Progenitor cell of endocrine pancreas (in vitro differentiated cells): ENCODE measurements at regions not wholly inside any gene's neighbourhood (a gene's known extent, or its start where the extent isn't known, plus 50 kb on each side); places are given as distances from the start of the nearest gene placed in this dataset.

Source experiments
- DNase-seq: peaks from one replicate; pipeline ENCODE4 v3.0.0; 2021; ENCODE audit warnings: low spot score; ENCODE audit not compliant: unreplicated experiment
- H3K27ac Mint-ChIP-seq: 2 replicates; pipeline ENCODE4 v1.8.0; 2021; ENCODE audit warnings: mild to moderate bottlenecking, moderate library complexity, mixed read lengths
- H3K27me3 Mint-ChIP-seq: 2 replicates; pipeline ENCODE4 v1.8.0; 2021; ENCODE audit warnings: mixed read lengths
- H3K36me3 Mint-ChIP-seq: 2 replicates; pipeline ENCODE4 v1.8.0; 2022; ENCODE audit warnings: mixed read lengths; ENCODE audit not compliant: insufficient read depth
- H3K4me1 Mint-ChIP-seq: 2 replicates; pipeline ENCODE4 v1.8.0; 2021; ENCODE audit warnings: low read depth, mixed read lengths
- H3K4me3 Mint-ChIP-seq: 2 replicates; pipeline ENCODE4 v1.8.0; 2021; ENCODE audit warnings: low read depth, mild to moderate bottlenecking, moderate library complexity, mixed read lengths
- H3K9me3 Mint-ChIP-seq: 2 replicates; pipeline ENCODE4 v1.8.0; 2021; ENCODE audit warnings: low read depth, mixed read lengths
- CTCF ChIP-seq: fragments of 200-600 bp; sonication (generic); IDR thresholded peaks from one replicate; pipeline ENCODE4 v1.5.0; 2021; ENCODE audit warnings: antibody characterized with exemption, mild to moderate bottlenecking; ENCODE audit not compliant: unreplicated experiment

GRCh38 chr6:169155481-169155880 lies 98.2 kb downstream of the THBS2 start:
- Mint-ChIP-seq H3K27me3 (peaks cover 9% of the 10 kb centered on the region), H3K36me3 (no peaks in the 10 kb centered on the region), H3K4me1 (no peaks in the 10 kb centered on the region), H3K27ac (no peak overlapping the region), H3K4me3 (no peak overlapping the region), H3K9me3 (peaks cover 6% of the 10 kb centered on the region)
- TF ChIP-seq CTCF, result no peak
- DNase-seq, result no peak

GRCh38 chr6:169153401-169153800 lies 100.2 kb downstream of the THBS2 start:
- H3K27me3 Mint-ChIP-seq, result peaks cover 9% of the 10 kb centered on the region
- TF ChIP-seq CTCF, result no peak
- no peaks in the 10 kb centered on the region for H3K4me1 Mint-ChIP-seq
- H3K4me3 Mint-ChIP-seq, result no peak overlapping the region
- peaks cover 2% of the 10 kb centered on the region for H3K36me3 Mint-ChIP-seq
- no peak overlapping the region for H3K27ac Mint-ChIP-seq
- no peak for DNase-seq
- peaks cover 21% of the 10 kb centered on the region for H3K9me3 Mint-ChIP-seq

DNA sequence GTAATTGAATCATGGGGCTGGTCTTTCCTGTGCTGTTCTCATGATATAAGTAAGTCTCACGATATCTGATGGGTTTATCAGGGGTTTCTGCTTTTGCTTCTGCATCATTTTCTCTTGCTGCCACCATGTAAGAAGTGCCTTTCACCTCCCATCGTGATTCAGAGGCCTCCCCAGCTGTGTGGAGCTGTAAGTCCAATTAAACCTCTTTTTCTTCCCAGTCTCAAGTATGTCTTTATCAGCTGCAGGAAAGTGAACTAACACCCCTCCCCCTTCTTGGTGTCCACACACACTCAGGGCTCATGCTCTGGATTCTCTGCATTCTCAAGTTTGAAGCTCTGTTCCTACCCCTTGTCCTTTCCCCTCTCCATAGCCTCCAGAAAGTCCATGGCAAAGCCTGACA lies 107.1 kb downstream of the THBS2 start:
- Mint-ChIP-seq H3K4me3 (no peak overlapping the region), H3K27me3 (peaks cover 7% of the 10 kb centered on the region), H3K4me1 (no peaks in the 10 kb centered on the region), H3K27ac (no peak overlapping the region), H3K36me3 (peaks cover 2% of the 10 kb centered on the region), H3K9me3 (peaks cover 24% of the 10 kb centered on the region)
- no peak for TF ChIP-seq CTCF
- DNase-seq, result no peak

GRCh38 chr6:169145991-169146501 lies 107.6 kb downstream of the THBS2 start:
- no peak overlapping the region for H3K27ac Mint-ChIP-seq

DNA sequence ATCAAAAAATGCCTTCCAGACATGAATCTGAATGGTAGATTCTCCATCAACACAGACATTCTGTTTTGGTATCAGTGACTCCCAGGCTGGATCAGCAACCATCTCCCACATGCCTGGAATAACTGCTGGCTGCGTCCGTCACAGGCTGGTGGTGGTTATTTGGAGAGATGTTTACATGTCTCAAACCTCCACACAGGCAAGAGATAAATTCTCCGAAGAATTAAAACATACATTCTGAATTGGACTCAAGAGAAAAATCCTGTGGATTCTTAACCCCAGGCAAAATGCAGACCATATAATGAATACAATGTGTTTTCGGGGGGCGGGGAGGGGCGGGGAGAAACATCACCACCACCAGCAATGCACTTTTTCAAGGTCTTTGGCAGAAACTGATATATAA lies 108.2 kb downstream of the THBS2 start:
- TF ChIP-seq CTCF, result no peak
- peaks cover 2% of the 10 kb centered on the region for H3K36me3 Mint-ChIP-seq
- DNase-seq, result no peak
- no peaks in the 10 kb centered on the region for H3K4me1 Mint-ChIP-seq
- peaks cover 7% of the 10 kb centered on the region for H3K27me3 Mint-ChIP-seq
- no peak overlapping the region for H3K27ac Mint-ChIP-seq
- H3K9me3 Mint-ChIP-seq, result peaks cover 18% of the 10 kb centered on the region
- H3K4me3 Mint-ChIP-seq, result no peak overlapping the region

More at GRCh38 chr6:169145991-169146501, 107.6 kb downstream of the THBS2 start:
- peaks cover 21% of the 10 kb centered on the region for H3K9me3 Mint-ChIP-seq
- no peaks in the 10 kb centered on the region for H3K4me1 Mint-ChIP-seq
- peaks cover 7% of the 10 kb centered on the region for H3K27me3 Mint-ChIP-seq
- no peak overlapping the region for H3K4me3 Mint-ChIP-seq
- no peak for DNase-seq
- peaks cover 2% of the 10 kb centered on the region for H3K36me3 Mint-ChIP-seq
- TF ChIP-seq CTCF, result no peak
